NCI-H526 (cell line): ENCODE measurements at regions not wholly inside any gene's neighbourhood (a gene's known extent, or its start where the extent isn't known, plus 50 kb on each side); places are given as distances from the start of the nearest gene placed in this dataset.

Experiments used
- DNase-seq, 2 experiments: peaks; one replicate each; lab custom pipeline; 2025; lab: John Stamatoyannopoulos, UW

DNA sequence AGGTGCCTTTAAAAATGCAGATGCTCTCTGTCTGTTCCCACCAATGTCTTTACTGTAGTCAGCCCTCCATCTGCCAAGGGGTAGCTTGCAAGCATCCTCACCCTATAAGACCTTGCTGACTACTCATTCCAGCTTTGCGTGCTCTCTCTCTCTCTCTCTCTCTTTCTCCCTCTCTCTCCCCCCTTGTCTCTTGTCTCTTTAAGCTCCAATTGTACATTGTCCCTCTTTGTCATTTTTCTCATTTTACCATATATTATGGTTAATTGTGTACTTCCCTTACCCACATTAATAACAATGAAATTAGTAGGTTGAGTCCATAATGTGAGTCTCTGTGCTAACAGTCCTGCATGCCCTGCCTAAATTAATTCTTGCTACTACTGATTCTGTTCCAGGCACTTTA lies 350.2 kb upstream of the CDH4 start:
- DNase-seq: no peak

DNA sequence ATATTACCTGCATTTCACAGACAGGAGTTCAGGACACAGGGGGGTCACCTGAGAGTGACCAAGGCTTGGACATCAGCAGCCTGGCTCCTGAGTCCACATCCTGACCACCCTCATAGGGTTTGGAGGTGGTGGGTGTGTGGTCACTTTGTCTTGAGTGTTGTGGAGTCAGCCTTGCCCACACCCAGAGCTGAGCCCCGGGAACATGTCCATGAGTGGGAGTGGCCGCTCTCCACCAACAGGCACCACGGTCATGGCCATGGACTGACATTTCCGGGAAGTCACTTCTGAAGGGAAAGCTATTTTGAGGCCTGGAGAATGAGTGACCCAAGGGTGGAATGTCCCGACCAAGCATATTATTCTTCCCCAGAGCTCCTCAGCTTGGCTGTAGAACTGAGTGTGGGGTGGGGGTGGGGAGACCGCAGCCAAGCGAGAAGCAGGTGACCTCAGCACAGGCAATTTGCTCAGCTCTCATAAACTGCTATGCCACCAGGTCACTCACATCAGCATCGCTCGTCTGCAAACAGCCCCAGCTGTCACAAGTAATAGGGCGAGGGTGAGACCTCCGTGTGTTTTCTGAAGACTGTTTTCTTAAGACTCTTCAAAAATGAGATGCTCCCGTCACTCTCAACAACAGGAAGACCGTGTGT lies 348.6 kb upstream of the CDH4 start:
- no peak for DNase-seq

- no peak for DNase-seq
Observed at GRCh38 chr20:60904730-60905129, 347.3 kb upstream of the CDH4 start.

GRCh38 chr20:60905919-60906318 lies 346.1 kb upstream of the CDH4 start:
- DNase-seq: no peak

GRCh38 chr20:60906555-60906954 lies 345.5 kb upstream of the CDH4 start:
- no peak for DNase-seq

GRCh38 chr20:60913298-60913697 lies 338.8 kb upstream of the CDH4 start:
- DNase-seq: no peak

GRCh38 chr20:60921022-60921622 lies 330.9 kb upstream of the CDH4 start:
- no peak for DNase-seq

DNA sequence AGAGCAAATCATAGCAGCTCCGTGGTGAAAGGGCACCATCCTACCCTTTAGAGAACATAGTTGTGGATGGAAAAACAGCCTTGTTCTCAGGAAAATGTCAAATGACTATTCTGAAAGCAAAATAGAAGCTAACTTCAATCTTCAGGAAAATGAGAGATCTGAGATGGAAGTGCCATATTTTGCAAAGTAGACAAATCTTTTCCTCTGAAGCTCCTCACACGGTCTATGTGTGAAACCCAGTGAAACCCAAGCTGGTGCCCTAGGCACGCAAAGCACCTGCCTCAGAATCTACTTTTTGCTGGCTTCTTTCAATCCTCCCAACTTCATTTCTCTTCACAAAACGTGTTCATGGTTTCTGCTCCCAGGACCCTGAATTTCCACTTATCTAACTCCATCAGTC lies 325.2 kb upstream of the CDH4 start:
- DNase-seq: no peak

DNA sequence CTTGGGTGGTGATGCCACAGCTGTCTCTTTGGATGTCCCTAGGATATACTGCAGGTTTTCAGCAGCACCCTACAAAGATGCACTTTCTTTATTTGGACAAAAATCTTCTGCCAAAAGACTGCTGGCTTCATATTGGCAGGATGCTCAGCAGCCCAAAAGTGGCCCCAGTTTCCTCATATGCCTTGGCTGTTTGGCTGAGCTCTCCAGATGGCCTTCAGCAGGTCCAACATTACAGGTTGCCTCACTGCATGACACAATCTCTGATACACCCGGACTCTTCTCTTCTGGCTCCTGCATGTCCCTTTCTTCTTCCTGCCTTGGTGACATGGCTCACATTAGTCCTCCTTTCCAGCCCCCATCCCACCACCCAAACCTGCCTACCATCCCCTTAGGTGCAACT lies 323.7 kb upstream of the CDH4 start:
- no peak for DNase-seq

DNA sequence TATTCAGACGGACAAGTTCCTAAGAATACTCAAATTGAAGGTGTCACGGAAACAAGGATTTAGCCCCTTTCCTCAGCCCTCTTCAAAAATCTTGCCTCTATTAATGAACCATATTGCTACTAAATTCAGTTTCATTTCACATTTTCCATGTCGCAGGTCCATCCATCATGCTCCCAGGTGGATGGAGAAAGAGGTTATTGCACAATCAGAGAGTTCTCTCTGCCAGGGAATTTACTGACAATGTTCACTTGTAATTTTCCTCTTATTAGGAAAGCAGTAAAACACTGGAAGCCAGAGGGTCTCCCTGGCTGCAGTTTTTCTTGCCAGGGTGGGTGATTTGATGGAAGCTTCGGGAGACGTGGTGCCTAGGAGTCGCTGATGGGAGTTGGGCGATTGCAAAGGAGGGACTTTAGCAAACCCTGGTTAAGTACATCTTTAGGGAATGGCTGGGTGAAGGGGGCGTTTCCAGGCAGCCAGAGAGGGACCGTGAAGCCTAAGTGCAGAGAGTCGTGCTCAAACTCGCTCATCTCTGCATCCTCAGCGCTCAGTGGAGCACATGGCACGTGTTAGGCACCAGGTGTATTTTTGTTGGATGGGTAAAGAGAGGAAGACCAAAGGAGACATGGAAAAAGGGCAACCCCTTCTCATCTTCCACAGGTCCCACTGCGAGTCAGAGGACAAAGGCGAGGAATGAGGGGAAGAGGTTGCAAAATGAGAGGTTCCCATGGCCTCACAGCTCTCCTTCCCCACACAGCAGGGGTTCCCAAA lies 321.9 kb upstream of the CDH4 start:
- DNase-seq: no peak

DNA sequence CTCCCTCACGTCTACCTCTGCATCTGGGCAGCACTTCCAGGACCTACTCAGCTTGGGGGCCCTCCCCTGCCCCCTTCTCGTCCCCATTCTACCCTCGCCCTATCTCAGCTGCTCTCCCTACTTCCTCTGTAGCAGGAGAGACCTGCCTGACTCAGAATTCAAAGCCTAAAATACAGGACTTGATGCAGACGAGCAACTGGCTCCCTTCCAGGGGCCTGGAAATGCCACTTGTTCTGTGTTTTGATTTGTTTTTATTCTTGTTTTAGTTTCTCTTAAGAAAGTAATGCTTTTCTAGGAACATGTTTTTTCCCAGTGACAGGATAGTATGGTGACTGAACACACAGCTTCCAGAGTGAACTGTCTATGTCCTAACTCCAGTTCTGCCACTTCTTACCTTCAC lies 320.4 kb upstream of the CDH4 start:
- DNase-seq: no peak

DNA sequence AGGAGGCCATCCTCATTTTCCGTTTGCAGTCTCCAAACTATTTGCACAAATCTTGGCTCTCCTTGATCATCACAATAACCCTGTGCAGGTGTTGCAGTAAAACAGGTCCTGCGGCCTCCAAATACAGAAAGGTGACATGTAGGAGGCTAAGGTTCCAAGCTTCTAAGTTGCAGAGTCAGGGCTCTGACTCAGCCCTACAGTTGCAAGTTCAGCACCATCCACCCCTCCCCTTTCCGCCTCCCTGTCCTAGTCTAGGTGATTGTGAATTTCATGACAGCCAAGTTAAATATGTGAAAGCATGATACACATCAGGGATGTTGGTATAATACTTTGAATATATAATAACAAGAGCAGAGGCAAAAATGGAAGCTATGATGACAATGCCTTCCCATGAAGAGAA lies 317.3 kb upstream of the CDH4 start:
- no peak for DNase-seq

GRCh38 chr20:60935971-60936370 lies 316.1 kb upstream of the CDH4 start:
- DNase-seq: peak in 1 of 2 experiments; percentile 7

DNA sequence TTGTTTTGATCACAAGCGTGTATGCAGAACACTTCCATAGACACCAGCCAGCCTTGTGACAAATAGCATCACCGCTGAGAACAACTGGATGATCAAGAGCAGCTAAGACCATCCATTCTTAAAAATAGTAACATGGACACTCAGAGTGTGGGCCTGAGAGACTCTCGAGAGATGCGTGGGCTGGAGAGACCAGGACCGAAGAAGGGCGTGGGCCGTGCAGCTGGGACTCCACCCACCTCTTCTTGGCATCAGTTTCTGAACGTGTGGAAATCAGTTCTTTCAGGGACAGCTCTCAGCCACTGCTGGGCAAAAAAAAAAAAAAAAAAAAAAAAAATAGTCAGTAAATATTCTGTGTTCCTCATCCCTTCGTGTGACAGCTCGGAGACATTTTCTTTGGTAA lies 314.5 kb upstream of the CDH4 start:
- DNase-seq: no peak

DNA sequence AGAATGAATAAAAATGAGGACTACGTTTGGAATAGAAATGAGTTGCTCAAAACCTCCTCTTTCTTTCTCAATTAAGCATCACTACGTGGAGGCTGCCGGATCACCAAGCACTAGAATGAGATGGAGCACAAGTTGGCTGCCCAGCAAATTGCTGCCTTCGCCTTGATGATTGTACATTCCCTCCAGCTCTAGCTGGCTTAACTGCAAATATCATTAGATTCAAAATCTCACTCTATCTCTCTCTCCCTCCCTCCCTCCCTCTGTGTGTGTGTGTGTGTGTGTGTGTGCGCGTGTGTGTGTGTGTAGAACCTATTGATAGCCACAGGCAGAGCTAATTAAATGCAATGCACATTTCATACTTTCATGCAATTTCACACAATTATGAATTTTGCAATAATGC lies 310.7 kb upstream of the CDH4 start:
- no peak for DNase-seq

DNA sequence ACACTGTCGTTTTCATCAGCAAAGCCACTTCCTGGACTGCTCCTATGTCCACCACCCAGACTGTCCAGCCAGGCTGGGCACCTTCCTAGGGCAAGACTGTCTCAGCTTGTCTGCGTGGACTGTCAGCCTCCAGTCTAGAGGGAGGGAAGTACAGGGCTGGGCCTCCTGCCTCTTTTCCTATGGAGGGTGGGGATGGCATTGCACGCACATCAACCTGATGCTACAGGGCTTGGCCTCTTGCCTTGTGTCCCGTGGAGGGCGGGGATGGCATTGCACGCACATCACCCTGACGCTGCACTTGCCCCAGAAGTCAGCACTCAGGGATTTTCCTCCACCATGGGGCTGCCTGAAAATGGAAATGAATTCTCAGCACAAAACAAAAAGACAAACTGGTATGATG lies 304.2 kb upstream of the CDH4 start:
- no peak for DNase-seq

GRCh38 chr20:60948224-60948623 lies 303.8 kb upstream of the CDH4 start:
- DNase-seq: no peak

DNA sequence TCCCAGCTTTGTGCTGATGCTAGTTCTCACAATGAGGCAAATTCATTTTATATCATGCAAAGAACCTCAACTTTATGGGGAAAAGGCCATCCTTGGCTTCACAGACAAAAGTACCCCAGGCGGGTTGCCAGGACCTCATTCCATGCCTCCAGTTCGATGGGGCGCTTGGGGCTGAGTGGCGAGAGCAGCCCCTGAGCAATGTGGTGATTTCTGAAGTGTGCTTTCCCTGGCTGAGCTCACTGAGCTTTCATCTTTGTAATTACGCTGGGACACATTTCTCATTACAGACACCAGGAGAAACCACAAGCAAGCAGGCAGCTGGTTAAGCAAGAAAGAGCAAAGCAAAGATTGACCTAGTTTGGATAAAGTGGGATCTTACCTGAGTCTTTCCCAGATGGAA lies 301.5 kb upstream of the CDH4 start:
- no peak for DNase-seq

GRCh38 chr20:60950974-60951373 lies 301.1 kb upstream of the CDH4 start:
- no peak for DNase-seq

- no peak for DNase-seq
Observed at GRCh38 chr20:60952861-60953260, 299.2 kb upstream of the CDH4 start.

DNA sequence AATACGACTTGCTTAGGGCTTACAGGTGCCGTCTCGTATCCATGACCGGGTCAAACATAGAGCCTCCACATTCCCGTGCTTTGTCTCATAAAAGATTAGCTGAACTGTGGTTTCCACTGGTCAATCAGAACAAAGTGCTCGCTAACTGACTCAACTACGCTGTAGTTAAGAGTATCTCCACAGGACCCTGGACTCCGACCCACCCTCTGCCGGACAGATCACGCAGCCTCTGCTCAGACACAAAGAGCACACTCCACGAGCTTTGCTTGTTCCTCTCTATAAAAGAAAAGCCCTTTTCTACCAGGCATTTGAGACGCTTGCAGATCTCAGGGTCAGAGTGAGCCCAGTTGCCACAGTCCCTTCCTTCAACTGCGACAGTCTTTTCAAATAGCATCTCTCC lies 298.7 kb upstream of the CDH4 start:
- no peak for DNase-seq

DNA sequence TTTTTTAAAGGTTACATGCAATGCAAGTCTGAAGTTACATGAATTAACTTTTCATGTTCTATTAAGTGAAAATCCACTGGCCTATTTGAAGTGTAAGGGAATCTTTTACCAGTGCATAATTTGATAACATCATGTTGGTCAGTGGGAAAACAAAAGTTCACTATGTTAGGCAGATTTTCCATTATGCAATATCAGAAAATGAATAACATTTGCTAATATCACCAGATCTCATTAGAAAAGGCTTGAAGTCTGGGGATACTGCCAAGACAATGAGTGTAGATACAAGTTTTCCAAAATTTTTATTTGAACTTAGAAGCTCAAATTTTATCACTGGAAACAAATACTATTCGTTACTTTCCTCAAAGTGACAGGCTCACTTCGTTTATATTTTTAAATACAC lies 296.4 kb upstream of the CDH4 start:
- no peak for DNase-seq

DNA sequence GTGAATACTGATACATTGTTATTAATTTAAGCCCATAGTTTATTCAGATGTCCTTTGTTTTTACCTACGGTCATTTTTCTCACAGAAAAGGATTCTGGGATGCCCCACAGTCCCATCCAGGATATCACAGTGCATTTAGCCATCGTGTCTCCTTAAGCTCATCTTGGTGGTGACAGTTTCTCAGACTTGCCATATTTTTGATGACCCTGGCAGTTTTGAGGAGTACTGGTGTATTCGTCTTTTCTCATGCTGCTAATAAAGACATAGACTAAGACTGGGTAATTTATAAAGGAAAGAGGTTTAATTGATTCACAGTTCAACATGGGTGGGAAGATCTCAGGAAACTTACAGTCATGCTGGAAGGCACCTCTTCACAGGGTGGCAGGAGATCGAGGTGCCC lies 295.9 kb upstream of the CDH4 start:
- DNase-seq: no peak

- no peak for DNase-seq
Observed at GRCh38 chr20:60957621-60958020, 294.4 kb upstream of the CDH4 start.
